Hepatocyte (in vitro differentiated cells): ENCODE measurements at regions not wholly inside any gene's neighbourhood (a gene's known extent, or its start where the extent isn't known, plus 50 kb on each side); places are given as distances from the start of the nearest gene placed in this dataset.

Experiments
- CTCF ChIP-seq: fragments of 200-600 bp; sonication (generic); IDR thresholded peaks from 2 replicates; pipeline ENCODE4 v1.5.1; 2016; ENCODE audit warnings: antibody characterized with exemption, mild to moderate bottlenecking; ENCODE audit not compliant: poor library complexity
- EZH2 ChIP-seq: fragments of 200-600 bp; sonication (generic); IDR thresholded peaks from 2 replicates; pipeline ENCODE4 v1.6.1; 2016; ENCODE audit warnings: antibody characterized with exemption, mild to moderate bottlenecking, borderline replicate concordance
- EZH2phosphoT487 ChIP-seq: fragments of 200-600 bp; sonication (generic); IDR thresholded peaks from one replicate; pipeline ENCODE4 v1.6.1; 2018; ENCODE audit warnings: antibody characterized with exemption, mild to moderate bottlenecking, low read depth, moderate library complexity; ENCODE audit not compliant: unreplicated experiment, severe bottlenecking

GRCh38 chr21:38664315-38664714, 141.4 kb upstream of the ETS2 start:
- no peak for TF ChIP-seq CTCF
- TF ChIP-seq EZH2, result no peak
- TF ChIP-seq EZH2phosphoT487, result no peak
